Activated CD4-positive, alpha-beta T cell treated with anti-CD3 and anti-CD28 coated beads, Interleukin-10, Interleukin-2, amounts not matched to agents 100 ng/mL and 50 ng/mL, durations not matched to agents 16 hours and 8 hours (primary cell): ENCODE measurements at regions not wholly inside any gene's neighbourhood (a gene's known extent, or its start where the extent isn't known, plus 50 kb on each side); places are given as distances from the start of the nearest gene placed in this dataset.

Source experiments
- DNase-seq: peaks from one replicate; pipeline ENCODE4 v3.0.0-alpha.2; 2020

DNA sequence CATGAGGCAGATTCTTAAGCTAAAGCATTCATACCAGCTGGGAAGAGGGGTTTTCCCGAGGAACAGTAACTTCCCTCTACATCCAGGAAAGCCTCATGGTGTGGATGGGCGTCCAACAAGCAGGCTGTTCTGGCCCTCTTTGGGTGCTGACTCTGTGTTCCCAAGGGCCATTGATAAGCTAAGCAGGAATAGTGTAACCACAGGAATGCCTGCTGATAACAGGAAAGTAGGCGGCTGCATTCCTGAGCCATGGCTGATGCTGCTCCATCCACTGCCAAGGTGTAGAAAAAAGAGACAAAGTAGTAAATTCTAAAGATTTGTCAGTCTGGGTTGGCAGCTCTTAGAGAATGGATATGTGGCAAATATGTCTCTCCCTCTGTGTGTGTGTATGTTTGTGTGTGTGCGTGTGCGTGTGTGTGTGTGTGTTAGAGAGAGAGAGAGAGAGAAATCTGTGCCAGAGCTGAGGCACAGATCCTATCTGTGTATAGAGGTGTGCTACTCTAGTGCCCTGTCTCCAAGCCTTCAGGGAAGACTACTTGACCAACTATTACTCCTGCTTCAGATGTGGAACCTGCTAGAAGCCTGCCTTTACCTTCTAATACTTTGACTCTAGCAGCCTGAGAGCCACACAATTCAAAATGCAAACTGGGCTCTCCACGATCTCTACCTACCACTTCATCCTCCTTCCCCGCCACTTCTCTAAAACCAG is 353.1 kb upstream of the NR3C2 start:
- no peak for DNase-seq

DNA sequence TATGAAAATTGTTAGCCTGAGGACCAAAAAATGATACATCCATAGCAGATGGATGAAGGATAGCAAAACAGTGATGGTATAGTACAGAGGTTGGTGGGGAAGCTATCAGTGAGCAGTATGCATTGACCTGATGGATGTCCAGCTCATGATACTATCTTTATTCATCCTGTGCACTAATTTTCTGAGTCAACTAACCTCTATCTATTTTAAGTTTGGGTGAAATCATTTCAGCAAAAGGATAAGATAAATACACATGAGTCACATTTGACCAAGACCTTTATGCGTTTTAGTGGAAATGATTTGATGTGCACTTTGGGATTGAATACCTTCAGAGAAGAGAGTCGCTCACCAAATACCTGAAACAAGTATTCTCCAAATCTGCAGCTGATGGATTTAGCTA is 351.0 kb upstream of the NR3C2 start:
- no peak for DNase-seq

GRCh38 chr4:148790691-148791090 is 348.5 kb upstream of the NR3C2 start:
- DNase-seq = no peak

DNA sequence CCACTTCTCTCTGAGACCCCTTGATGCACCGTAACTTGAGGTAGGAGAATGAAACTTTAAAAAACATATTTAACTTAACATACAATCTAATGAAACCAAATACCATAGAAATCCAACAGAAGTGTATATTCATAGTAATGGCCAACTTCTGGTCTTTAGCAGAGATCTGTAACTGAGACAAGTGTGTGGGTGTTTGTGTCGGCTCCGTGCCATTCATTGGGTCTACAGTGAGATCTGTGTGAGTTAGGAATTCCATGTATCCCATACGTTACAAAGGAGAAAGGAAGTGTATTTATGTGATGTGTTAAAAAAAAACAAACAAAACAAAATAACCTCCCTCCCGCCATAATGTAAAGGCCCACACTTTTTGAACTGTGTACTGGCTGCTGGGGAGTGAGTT is 348.0 kb upstream of the NR3C2 start:
- no peak for DNase-seq

GRCh38 chr4:148787831-148788477 is 345.7 kb upstream of the NR3C2 start:
- no peak for DNase-seq

DNA sequence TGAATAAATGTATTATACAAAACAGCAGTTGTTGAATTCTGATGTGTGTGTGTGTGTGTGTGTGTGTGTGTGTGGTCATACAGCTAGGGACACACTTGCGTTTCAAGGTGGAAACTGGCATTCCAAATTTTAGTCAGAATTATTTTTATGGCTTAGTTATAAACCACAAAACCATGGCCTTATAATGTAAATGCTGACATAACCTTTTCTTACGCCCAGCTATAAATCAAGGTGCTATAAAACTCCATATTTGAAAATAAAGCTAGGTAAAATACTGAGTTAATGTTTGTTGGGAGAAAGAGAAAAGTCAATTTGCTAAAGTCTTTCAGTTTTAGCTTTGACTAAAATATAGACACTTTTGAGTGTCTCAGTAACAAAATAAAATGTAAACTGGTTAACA is 345.1 kb upstream of the NR3C2 start:
- DNase-seq = no peak

DNA sequence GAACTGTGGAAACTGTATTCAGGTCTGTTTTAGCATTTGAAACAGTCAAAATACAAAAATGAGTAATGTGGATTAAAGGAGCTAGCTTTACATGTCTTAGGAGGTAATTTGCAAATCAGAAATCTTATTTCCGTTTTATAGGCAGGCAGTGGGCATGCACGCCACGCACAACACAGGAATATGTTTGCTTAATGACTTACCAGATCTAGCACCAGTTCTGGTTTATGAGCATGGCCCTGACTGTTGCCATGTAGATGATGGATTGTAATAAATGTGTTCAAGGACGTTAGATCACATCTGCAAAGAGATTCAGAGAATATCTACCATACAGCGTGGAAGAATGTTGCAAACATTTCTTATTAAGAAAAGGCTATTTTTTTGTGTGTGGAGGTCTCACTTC is 344.5 kb upstream of the NR3C2 start:
- DNase-seq = no peak

DNA sequence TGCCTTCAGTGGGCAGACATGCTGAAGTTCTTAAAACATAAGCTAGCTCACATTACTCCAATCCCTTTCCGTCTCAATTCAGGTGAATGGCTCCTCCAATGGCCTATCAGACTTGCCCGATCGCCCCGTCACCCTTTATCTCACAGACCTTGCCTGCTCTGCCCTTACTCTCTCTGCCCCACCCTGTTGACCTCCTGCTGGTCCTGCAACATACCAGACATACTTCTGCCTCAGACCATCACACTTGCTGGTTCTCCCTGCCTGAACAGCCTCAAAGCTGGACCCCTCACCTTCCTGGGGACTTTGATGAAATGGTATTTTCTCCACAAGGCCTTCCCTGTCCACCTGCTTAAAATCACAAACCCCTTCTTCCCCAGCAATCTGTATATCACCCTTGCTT is 340.1 kb upstream of the NR3C2 start:
- no peak for DNase-seq

GRCh38 chr4:148780426-148781005 is 338.3 kb upstream of the NR3C2 start:
- no peak for DNase-seq

- DNase-seq = no peak
Measured at GRCh38 chr4:148779771-148780170, 337.6 kb upstream of the NR3C2 start.

DNA sequence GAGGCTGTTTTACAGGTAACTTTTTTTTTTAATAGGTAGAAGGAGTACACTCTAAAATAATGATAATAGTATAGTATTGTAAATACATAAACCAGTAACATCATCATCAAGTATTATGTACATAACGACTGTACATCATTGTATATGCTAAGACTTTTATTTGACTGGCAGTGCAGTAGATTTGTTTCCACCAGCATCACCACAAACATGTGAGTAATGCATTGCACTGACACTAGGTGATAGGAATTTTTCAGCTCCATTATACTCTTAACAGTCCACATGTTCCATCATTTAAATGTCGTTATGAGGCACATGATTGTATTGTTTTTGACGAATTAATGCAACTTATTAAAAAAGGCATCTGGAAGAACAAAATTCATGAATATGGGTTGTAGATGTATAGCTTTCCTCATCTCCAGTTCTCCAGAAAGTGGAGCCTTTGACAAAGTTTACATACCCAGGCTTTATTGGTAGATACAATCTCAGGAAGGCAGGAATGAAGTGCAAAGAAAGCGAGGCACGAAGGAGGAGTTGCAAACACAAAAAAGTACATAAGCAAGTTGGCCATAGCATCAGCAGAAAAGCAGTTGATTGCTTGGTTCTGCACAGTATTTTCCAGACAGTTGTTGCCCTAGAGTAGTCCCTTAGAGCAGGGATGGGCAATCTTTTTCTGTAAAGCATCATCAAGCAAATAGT is 336.9 kb upstream of the NR3C2 start:
- no peak for DNase-seq

GRCh38 chr4:148776941-148777340 is 334.7 kb upstream of the NR3C2 start:
- DNase-seq = no peak

GRCh38 chr4:148774134-148774533 is 331.9 kb upstream of the NR3C2 start:
- no peak for DNase-seq

GRCh38 chr4:148773313-148773712 is 331.1 kb upstream of the NR3C2 start:
- DNase-seq = no peak

- DNase-seq = no peak
Measured at GRCh38 chr4:148770848-148771247, 328.6 kb upstream of the NR3C2 start.

DNA sequence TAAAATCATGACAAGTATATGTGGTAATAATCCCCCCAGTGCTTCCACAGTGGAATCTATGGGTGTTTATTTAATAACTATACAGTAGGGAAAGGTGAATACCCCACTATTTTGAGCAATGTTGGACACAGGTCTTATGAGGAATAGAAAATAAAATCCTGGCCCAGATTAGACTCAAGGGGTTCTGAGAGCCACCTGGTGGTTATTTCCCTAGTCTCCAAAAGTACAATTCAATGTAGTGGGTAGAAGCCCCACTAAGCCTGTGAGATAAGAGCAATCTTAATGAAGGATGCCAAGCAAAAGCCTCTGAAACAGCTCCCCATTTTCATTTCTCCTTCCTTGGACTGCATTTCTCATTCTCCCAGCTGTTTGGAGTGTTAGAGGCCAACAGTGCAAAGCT is 328.2 kb upstream of the NR3C2 start:
- DNase-seq = no peak

DNA sequence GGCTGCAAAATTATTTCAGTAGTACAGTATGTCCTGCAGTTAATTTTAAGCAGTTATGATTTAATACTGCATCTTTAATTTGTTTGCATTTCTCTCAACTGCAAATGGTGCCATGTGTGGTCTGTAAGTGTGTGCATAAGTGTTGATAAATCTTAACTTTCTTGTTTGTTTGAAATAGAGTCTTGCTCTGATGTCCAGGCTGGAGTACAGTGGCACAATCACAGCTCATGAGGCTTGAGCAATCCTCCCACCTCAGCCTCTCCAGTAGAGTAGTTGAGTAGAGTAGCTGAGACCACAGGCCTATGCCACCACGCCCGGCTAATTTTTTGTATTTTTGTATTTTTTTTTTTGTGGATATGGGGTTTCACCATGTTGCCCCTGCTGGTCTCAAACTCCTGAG is 322.5 kb upstream of the NR3C2 start:
- no peak for DNase-seq

GRCh38 chr4:148757171-148757570 is 315.0 kb upstream of the NR3C2 start:
- DNase-seq = no peak

GRCh38 chr4:148749403-148749802 is 307.2 kb upstream of the NR3C2 start:
- DNase-seq = no peak

- DNase-seq = peak; percentile 11
Measured at GRCh38 chr4:148747721-148748268, 305.6 kb upstream of the NR3C2 start.

DNA sequence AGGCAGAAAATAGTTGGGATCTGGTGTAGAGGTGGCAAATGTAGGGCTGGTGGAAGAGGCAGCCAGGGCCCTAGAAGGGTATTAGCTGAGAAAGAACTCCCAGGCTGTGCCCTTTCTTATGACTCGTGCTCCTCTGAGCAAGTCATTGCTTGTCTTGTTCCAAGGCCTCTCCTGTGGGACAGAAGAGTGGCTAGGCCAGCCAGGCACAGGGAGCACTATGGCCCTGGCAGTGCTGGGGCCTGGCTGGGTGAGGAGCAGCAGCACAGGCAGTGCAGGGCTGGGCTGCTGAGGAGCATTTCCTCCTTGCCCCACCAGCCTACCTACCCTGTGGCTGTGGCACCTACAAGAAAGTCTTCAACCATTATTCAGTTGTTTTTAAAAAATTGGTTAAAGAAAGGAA is 298.5 kb upstream of the NR3C2 start:
- no peak for DNase-seq

DNA sequence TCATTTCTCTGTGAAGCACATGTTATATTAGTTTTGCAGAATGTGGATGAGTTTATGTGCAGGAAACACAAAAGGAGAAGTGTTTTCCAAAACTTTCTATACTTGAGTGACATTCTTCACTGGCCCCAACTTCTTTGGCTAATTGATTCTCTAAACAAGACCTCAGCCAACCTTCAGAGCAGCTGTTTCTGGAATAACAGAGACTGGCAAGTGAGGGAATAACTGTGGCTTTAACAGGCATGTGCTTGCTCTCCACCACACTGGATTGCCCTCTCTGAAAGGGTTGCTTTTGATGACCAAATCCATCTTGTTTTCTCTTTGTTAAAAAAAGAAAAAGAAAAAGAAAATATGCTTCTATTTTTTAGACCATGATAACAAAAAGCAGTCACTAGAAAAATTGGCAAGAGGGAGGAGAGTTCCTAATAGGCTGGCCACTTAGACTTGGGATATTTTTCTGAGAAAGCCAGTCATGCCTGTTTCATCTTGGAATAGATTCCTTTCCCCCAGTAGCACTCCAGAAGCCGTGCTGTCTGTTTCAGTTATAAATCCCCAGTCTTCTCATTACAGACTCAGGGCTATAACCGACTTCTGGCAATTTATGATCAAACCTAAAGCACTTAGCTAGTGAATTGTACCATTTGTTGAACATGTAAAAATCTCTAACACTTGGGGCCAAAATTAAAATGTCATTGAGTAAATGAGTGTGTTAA is 295.0 kb upstream of the NR3C2 start:
- DNase-seq = no peak
